ENCODE measurements at regions not wholly inside any gene's neighbourhood (a gene's known extent, or its start where the extent isn't known, plus 50 kb on each side); places are given as distances from the start of the nearest gene placed in this dataset.
A peak's percentile ranks its signal among the peaks of the same experiment; 100 is the strongest.

- H3K4me1 ChIP-seq (ENCODE audit: control insufficient read depth in 2 of 3, insufficient read depth in 2 of 3, low read depth in 1 of 3, low read length in 3 of 3) = peaks cover 0 to 4% (median 0%) of the 10 kb centered on the region in 3 donors
- no peaks in the 10 kb centered on the region for H3K9me3 ChIP-seq (ENCODE audit: control insufficient read depth in 2 of 3, insufficient read depth in 1 of 3, low read length in 3 of 3)
- no peak for TF ChIP-seq CTCF (IDR thresholded peaks at IDR 0.05; ENCODE audit: borderline replicate concordance, extremely low read depth, insufficient read depth)
- H3K4me3 ChIP-seq (ENCODE audit: low read length in 3 of 3) = no peak overlapping the region
- intact Hi-C loops (cut with DNase I) = no loop called here
- H3K9ac ChIP-seq (ENCODE audit: low read length in 3 of 3) = no peak overlapping the region
- H3K36me3 ChIP-seq (ENCODE audit: control insufficient read depth in 2 of 3, insufficient read depth in 3 of 3, low read length in 3 of 3) = no peaks in the 10 kb centered on the region
- H3K27me3 ChIP-seq (ENCODE audit: control insufficient read depth, insufficient read depth, low read length) = no peaks in the 10 kb centered on the region
- H3K27ac ChIP-seq (ENCODE audit: low read depth in 2 of 2, low read length in 2 of 2) = no peak overlapping the region
- no peak for FAIRE-seq
- DNase-seq = no peak
Measured at GRCh38 chr13:109875746-109876145, 89.4 kb upstream of the IRS2 start.

GRCh38 chr13:109874484-109875454 is 88.4 kb upstream of the IRS2 start:
- no peak overlapping the region for H3K4me3 ChIP-seq (ENCODE audit: low read length in 3 of 3)
- H3K4me1 ChIP-seq (ENCODE audit: control insufficient read depth in 2 of 3, insufficient read depth in 2 of 3, low read depth in 1 of 3, low read length in 3 of 3) = peaks cover 0 to 10% (median 0%) of the 10 kb centered on the region in 3 donors
- FAIRE-seq (no peak), DNase-seq (no peak)
- no peak overlapping the region for H3K9ac ChIP-seq (ENCODE audit: low read length in 3 of 3)
- no peaks in the 10 kb centered on the region for H3K36me3 ChIP-seq (ENCODE audit: control insufficient read depth in 2 of 3, insufficient read depth in 3 of 3, low read length in 3 of 3)
- H3K9me3 ChIP-seq (ENCODE audit: control insufficient read depth in 2 of 3, insufficient read depth in 1 of 3, low read length in 3 of 3) = no peaks in the 10 kb centered on the region
- TF ChIP-seq CTCF (IDR thresholded peaks at IDR 0.05; ENCODE audit: borderline replicate concordance, extremely low read depth, insufficient read depth) = no peak
- H3K27me3 ChIP-seq (ENCODE audit: control insufficient read depth, insufficient read depth, low read length) = no peaks in the 10 kb centered on the region
- peak overlapping the region in 1 of 2 donors; percentile 36 for H3K27ac ChIP-seq (ENCODE audit: low read depth in 2 of 2, low read length in 2 of 2)
- intact Hi-C loops (cut with DNase I) = no loop called here

GRCh38 chr13:109873351-109874123 is 87.2 kb upstream of the IRS2 start:
- DNase-seq = no peak

More at GRCh38 chr13:109873351-109874123, 87.2 kb upstream of the IRS2 start:
- no peaks in the 10 kb centered on the region for H3K36me3 ChIP-seq (ENCODE audit: control insufficient read depth in 2 of 3, insufficient read depth in 3 of 3, low read length in 3 of 3)
- intact Hi-C loops (cut with DNase I) = no loop called here
- TF ChIP-seq CTCF (IDR thresholded peaks at IDR 0.05; ENCODE audit: borderline replicate concordance, extremely low read depth, insufficient read depth) = no peak
- no peak for FAIRE-seq
- no peak overlapping the region for H3K9ac ChIP-seq (ENCODE audit: low read length in 3 of 3)
- H3K4me1 ChIP-seq (ENCODE audit: control insufficient read depth in 2 of 3, insufficient read depth in 2 of 3, low read depth in 1 of 3, low read length in 3 of 3) = peaks cover 0 to 15% (median 0%) of the 10 kb centered on the region in 3 donors
- H3K27me3 ChIP-seq (ENCODE audit: control insufficient read depth, insufficient read depth, low read length) = no peaks in the 10 kb centered on the region
- H3K27ac ChIP-seq (ENCODE audit: low read depth in 2 of 2, low read length in 2 of 2) = no peak overlapping the region
- H3K9me3 ChIP-seq (ENCODE audit: control insufficient read depth in 2 of 3, insufficient read depth in 1 of 3, low read length in 3 of 3) = no peaks in the 10 kb centered on the region
- no peak overlapping the region for H3K4me3 ChIP-seq (ENCODE audit: low read length in 3 of 3)

Measured in kidney (tissue), 13 donors.